GM19025 (cell line): ENCODE measurements at regions not wholly inside any gene's neighbourhood (a gene's known extent, or its start where the extent isn't known, plus 50 kb on each side); places are given as distances from the start of the nearest gene placed in this dataset.
"Not testable (repeated sequence)": the region's sequence is repeated elsewhere in the genome, so short reads cannot be mapped to it uniquely, and the experiment has no call there.

Experiments
- ATAC-seq: cut with Tn5 transposase; IDR thresholded peaks from one replicate; pipeline ENCODE4 v1.9.1; 2021; ENCODE audit warnings: mild to moderate bottlenecking, low read depth, moderate library complexity; ENCODE audit not compliant: unreplicated experiment

DNA sequence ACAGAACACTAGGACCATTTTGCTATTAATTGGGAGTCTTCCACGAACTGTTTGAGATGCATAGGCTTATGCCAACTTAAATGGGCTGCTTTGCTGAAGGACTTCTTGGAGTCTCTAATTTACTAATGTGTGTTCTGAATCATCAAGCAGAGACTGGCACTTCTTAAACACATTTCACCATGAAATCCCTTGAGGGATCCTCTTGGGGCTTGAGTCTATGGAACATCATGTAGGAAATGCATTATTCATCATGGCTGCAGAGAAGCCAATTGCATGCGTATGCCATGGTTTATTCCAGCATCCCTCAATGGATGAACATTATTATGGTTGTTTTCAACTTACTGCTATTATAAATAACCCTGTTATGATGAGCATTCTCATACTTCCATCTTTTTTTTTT is 73.4 kb downstream of the FGD2 start:
- no peak for ATAC-seq

DNA sequence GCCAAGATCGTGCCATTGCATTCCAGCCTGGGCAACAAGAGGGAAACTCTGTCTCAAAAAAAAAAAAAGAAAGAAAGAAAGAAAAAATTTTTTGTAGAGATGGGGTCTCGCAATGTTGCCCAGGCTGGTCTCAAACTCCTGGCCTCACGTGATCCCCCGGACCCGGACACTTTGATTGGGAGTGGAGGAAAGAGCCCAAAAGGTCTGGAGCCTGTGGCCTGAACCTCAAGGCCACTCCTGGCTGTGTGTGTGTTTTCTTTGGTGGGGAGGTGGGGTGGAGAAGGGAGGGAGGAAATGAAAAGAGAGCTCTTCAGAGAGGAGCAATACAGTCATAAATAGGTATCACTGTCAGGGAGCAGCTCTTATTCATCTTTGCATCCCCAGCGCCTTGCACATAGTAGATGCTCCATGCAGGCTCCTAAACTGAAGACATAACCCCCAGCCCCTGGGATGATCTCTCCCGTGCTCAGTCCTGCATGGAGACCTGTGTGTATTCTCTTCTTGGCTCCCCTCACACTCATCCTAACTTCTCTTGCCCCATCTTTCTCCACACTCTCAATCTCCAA is 75.7 kb downstream of the FGD2 start:
- ATAC-seq = no peak

DNA sequence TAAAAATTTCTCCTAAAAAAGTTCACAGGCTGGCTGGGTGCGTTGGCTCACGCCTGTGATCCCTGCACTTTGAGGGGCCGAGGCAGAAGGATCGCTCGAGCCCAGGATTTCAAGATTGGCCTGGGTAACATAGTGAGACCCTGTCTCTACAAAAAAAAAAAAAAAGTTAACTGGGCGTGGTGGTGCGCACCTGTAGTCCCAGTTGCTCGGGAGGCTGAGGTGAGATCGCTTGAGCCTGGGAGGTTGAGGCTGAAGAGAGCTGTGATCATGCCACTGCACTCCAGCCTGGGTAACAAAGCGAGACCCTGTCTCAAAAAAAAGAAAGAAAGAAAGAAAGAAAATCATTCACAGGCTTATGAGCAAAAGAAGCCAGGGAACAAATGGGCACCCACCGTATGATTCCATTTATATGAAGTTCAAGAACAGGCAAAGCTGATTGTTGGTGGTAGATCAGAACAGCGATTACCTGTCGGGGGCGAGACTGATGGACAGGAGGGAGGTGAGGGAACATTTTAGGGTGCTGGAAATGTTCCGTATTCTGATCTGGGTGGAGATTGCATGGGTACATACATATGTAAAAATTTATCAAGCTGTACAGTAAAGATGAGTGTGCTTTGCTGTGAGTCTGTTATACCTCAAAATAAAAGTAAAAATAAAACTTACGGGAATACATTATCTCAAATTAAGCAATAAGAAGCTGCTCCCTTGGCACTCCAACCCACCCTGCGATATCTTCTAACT is 77.1 kb downstream of the FGD2 start:
- ATAC-seq = no peak

DNA sequence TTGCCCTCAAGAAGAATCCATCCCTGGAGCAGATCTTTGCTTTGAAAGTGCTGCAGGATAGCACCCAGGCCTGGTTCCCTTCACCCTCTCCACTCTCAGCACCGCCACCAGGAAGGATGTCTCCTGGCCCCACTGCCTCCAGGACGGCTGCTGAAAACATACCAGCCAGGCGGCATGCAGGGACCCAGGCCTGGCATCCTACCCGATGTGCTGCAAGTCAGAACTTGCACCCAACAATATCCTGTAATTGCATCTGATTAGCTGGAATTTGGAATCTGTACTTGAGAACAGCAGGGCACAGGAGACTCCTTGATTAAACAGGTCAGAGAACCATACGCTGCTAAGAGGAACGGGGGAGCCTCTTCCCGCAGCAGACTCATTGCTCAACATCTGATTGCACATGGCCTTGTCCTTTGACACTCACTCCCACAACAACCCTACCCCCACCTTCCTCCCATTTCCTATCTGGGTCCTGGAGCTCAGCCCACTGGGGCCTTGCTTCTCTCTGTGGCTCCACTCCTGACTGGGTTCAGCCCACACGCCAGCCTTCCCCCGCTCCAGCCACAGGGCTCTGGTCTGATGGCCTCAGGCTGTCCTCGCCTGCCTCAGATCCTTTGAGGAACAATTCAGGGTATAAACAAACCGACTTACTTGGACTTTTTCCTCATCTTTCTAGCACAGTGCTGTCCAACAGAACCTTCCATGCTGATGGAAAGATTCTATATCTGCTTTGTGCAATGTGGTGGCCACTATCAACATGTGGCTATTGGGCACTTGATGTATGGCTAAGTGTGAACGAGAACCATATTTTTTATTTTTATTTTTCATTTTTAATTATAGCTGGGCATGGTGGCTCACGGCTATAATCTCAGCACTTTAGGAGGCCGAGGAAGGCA is 78.0 kb downstream of the FGD2 start:
- ATAC-seq = no peak

DNA sequence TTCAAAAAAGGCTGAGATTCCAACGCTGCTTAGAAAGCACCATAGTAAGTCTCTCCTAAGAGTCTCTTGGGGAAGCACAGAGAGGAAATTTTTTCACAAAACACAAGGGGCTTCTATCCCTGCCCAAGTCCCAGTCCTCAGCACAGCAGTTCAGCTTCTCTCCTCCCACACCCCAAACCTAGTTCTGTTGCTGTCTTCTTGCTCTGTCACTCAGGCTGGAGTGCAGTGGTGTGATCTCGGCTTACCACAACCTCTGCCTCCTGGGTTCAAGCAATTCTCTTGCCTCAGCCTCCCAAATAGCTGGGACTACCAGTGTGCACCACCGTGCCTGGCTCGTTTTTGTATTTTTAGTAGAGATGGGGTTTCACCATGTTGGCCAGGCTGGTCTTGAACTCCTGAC is 79.2 kb downstream of the FGD2 start:
- ATAC-seq = not testable (repeated sequence)

DNA sequence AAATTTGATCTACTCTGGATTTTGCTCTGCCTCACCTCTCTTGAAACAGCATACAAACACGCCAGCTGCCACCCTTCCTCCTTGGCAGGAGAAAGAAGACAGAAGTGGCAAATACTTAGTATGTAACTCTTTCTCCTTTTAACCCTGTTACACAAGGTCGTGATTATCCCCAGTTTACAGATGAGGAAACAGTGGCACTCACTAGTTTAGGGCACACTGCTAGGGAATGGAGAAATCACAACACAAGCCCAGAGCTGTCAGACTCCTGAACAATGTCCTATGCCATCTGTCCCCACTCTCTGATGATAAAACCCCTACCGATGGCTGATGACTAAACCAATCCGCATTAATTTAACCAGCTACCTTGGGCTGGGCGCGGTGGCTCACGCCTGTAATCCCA is 79.7 kb downstream of the FGD2 start:
- ATAC-seq = no peak

DNA sequence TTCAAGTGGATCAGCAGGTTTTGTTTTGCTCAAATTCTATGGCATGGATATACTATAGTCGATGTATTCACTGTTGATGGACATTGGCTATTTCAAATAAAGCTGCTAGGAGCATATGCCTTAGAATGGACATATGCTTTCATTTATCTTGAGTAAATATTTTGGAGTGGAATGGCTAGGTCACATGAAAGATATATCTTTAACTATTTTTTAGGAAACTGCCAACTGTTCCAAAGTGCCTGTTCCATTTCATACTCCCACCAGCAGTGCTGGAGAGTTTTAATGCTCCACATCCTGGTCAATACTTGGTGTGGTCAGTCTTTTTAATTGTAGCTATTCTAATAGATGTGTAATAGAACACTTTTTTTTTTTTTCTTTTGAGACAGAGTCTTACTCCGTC is 81.1 kb upstream of the PIM1 start:
- ATAC-seq = no peak

DNA sequence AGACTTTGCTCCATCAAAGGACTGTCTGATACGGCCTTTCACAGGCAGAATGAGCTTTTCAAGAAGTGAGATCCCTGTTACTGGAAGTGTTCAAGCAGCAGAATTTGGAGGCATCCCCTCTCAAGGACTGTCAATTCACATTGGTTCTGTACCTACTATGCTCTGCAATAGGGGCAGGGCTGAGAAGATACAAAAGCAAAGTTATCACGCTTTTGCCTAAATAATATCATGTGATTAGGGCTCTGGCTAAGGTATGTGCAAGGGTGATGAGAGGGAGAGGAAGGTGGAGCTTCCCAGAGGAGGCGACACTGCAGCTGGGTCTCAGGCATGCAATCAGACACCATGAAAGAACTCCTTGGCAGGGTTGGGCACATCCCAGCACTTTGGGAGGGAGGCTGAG is 80.2 kb upstream of the PIM1 start:
- ATAC-seq = no peak

DNA sequence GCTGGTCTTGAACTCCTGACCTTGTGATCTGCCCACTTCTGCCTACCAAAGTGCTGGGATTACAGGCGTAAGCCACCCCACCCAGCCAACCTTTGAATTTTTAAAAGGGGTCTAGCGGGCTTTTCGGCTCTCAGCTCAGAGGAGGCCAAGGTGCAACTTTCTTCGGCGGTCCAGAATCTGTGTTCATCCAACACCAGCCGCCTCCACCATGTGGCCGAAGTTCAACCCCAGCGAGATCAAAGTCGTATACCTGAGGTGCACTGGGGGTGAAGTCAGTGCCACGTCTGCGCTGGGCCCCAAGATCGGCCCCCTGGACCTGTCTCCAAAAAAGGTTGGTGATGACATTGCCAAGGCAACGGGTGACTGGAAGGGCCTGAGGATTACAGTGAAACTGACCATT is 78.8 kb upstream of the PIM1 start:
- ATAC-seq = not testable (repeated sequence)

DNA sequence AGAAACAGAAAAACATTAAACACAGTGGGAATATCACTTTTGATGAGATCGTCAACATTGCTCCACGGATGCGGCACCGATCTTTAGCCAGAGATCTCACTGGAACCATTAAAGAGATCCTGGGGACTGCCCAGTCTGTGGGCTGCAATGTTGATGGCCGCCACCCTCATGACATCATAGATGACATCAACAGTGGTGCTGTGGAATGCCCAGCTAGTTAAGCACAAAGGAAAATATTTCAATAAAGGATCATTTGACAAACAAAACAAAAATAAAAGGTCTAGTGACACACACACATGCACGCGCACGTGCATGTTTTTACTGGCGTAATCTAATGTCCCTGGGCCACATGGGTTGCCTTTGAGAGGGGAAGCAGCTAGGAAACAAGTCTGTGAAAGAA is 78.4 kb upstream of the PIM1 start:
- not testable (repeated sequence) for ATAC-seq

DNA sequence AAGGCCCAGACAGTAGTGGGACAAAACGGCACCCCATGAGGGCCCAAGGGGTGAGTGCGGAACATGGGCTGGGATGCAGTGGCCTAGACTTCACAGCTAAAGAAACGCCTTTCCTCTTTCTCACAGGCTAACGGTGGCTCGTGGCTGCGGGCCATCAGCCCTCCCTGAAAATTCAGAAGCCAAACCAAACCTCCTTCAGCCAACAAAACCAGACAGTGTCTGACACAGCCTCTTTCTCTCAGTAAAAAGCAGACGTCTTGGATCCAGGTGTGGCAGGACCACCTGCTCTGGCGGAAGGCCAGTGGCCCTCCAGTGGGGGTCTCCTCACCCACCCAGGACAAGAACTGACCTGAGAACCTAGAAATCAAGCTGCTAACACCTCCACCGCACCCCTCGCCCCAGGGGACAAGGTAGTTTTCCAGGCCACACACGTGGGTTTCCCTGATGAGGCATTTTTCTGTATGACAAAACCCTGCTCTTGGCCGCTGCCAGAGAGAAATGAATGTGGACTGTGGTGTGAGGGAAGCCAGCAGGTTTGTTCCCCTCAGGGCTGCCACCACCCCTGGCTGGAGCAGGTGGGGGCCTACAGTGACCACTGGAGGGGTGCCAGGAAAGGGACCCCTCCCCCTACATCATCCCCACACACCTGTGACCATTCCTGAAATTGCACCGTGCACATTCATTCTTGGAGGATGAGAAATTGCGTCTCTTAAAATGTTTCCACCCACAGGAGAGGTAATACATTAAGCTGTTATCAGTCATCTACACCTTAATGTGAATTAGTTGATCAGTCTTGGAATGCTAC is 76.8 kb upstream of the PIM1 start:
- no peak for ATAC-seq

DNA sequence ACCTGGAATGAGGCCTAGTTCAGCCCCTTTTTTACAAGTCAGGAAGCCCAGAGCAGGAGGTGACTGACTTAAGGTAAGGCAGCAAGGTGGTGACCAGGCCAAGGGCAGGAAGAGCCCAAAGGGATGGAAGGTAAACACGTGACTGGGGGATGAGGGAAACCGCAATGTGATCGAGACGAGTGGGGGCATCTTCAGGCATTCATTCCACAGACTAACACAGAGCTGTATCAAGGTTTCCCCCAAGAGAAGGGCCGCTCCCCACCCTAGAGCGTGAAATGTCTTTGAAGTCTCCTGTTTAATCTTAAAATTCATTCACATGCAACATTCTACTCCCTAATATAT is 76.3 kb upstream of the PIM1 start:
- no peak for ATAC-seq

DNA sequence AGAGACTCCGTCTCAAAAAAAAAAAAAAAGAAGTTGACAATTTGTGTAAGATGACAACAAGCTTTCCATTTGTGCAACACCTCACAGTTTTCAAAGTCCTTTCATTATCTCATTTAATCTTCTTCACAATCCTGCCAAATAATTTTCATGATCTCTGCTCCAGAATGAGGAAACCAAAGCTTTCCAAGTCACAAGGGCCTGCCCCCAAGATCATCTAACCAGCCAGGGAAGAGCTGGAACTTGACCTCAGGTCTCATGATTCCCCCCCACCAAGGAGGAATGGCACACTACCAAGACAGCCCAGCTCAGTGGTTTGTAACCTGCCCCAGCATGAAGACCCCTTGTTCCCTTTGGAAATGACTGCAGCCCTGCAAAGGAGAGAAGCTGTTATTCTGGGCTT is 74.0 kb upstream of the PIM1 start:
- ATAC-seq = no peak

DNA sequence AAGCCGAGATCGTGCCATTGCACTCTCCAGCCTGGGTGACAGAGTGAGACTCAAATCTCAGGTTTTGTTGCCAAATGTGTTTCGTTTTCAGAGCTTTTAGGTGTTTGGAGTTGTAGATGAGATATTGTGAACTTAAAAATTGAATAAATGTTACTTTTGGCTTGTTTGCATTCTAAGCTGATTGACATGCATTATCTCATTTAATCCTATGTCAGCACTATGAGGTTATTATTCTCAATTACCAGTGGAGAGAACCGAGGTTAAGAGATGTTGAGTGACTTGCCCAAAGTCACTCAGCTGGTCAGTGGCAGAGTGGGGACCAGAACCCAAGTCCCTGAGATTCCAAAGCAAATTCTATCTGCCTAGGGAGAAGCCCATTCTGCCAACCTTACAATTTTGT is 72.6 kb upstream of the PIM1 start:
- ATAC-seq = no peak

DNA sequence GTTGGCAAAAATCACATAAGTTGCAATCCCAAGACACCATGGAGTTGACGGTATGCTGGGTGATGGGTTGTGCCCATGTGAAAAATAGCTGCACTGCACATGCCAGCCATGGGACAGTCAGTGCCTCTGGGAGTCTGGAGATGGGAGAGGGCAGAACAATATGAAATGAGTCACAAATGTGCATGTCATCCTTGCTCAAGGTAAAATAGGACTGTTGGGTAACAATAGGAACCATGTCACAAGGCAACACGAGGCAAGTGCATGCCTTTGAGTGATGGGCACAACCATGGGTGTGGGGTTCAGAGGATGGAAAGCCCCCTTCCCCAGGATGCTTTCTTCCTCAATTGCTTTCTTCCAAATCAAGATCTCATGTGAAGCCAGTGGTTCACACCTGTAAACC is 70.5 kb upstream of the PIM1 start:
- no peak for ATAC-seq

DNA sequence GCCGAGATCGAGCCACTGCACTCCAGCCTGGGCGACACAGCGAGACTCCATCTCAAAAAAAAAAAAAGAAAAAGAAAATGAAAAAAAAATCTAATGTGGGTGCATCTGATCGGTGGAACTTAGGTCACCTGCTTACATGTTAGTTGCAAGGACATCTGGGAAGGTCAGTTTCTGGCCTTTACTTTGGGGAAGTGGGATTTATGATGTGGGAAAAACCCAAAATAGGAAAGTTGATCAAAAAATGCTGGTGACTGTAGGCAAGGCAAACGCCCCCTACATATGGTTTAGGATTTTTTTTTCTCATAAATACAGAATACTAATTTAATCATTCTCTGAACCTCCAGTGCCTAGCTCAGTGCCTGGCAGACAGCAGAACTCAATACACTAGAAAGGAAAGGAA is 69.2 kb upstream of the PIM1 start:
- no peak for ATAC-seq

DNA sequence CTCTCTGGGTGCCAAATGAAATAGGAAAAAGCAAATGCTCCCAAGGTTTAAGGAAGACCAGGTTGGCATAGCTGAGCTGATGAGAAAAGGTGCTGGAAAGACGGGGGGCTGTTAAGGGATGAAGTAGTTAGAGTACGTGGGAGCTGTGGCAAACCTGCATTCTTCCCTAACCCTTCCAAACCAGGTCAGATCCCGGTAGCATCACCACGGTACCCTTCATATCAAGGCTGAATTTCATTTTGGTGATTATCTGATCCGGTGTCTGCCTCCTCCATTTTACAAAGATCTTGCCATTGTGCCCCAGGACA is 68.0 kb upstream of the PIM1 start:
- no peak for ATAC-seq

DNA sequence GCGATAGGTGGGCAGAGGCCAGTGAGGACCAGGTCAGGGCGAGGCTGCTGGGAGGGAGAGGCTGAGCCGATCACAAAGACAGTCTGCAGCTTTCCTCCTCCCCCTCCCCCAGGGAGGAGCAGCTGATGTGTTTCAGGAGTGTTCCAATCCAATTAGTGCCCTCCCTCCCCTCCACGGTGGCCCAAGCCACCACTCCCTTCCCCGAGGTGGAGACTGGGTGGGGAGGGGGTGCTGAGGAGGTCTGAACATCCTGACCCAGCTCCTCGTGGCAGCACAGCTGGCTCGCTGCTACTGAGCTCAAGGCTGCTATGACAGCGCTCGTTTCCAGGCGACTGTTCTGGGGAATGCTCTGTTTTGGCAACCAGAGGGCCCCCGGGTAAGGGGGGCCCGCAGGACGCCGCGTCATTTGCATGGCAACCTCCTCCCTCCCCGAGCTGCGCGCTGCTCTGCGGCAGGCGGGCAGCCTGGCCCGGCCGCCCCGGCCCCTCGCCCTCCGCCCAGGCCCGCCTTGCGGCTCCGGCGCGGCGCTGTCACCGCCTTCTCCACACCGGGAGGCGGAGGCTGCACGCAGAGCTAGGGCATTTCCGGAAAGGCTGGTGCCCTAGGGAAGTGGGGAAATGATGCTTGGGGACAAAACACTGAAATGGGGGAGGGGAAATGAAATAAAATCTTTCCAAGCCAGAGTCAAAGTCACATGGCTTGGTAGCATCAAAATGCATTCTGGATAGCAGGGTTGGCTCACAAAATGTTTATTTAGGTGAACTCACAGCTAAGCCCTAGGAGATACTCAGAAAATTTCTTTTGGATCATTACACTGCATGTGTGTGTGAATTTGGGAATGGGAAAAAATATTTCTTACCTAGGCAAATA is 67.4 kb upstream of the PIM1 start:
- ATAC-seq = peak; percentile 68

DNA sequence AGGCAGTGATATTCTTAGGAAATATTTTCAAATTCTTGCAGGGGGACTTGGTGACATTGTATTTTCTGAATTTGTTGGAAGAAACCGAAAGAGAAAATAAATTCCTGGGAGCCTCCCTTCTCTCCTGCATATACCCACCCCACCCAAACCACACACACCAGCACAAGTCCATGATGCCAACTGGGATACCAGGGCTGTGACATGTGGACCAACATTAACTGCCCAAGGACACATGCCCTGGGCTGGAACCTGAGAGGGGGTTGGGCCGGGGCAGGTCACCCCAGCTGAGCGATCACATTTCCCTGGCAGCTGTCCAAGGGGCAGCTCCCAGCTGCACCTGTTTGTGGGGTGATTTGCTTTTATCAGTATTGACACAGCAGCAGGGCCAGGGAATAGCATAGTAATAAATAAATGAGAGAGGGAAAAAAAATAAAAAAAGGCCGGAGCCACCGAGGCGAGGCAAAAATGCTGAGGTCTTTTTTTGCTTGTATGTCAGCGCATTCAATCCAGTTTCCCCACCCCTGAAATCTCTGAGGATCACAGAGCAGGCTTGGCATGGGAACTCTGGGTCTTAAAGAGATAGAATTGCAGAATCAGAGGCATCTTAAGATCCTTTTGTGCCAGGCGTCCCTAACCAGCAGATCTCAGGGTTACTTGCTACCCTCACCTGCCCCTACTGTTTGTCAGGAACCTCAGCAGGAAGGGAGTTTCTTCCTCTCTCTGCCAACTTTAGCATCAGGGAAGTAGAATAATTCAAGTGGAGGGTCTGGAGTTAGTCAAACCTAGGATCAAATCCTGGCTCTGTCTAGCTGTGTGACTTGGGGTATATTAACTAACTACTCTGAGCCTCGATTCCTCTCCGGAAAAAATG is 66.5 kb upstream of the PIM1 start:
- ATAC-seq = no peak
